Activated T-helper 2 cell treated with anti-CD3 and anti-CD28 coated beads, Interferon-gamma antibody, Interleukin-2, Interleukin-4, amounts not matched to agents 10 μg/mL and 5 μg/mL and 100 μg/mL, durations not matched to agents 14 hours and 24 hours and 36 hours (primary cell): ENCODE measurements at regions not wholly inside any gene's neighbourhood (a gene's known extent, or its start where the extent isn't known, plus 50 kb on each side); places are given as distances from the start of the nearest gene placed in this dataset.

Source experiments
- DNase-seq: peaks from one replicate; pipeline ENCODE4 v3.0.0; 2021; ENCODE audit warnings: low spot score
- H3K27ac Mint-ChIP-seq: one replicate; pipeline ENCODE4 v1.8.0; 2021; ENCODE audit warnings: mixed read lengths
- H3K27me3 Mint-ChIP-seq: one replicate; pipeline ENCODE4 v1.8.0; 2021; ENCODE audit warnings: low read depth, mixed read lengths
- H3K36me3 Mint-ChIP-seq: one replicate; pipeline ENCODE4 v1.8.0; 2021; ENCODE audit warnings: low read depth, mixed read lengths
- H3K4me1 Mint-ChIP-seq: one replicate; pipeline ENCODE4 v1.8.0; 2021; ENCODE audit warnings: low read depth, mixed read lengths
- H3K4me3 Mint-ChIP-seq: one replicate; pipeline ENCODE4 v1.8.0; 2021; ENCODE audit warnings: low read depth, mild to moderate bottlenecking, moderate library complexity, mixed read lengths
- H3K9me3 Mint-ChIP-seq: one replicate; pipeline ENCODE4 v1.8.0; 2021; ENCODE audit warnings: mixed read lengths
- intact Hi-C: fragments of 100-400 bp; cut with micrococcal nuclease; formaldehyde crosslinking; loops from one replicate; pipeline ENCODE4 v1.15.1; 2023

DNA sequence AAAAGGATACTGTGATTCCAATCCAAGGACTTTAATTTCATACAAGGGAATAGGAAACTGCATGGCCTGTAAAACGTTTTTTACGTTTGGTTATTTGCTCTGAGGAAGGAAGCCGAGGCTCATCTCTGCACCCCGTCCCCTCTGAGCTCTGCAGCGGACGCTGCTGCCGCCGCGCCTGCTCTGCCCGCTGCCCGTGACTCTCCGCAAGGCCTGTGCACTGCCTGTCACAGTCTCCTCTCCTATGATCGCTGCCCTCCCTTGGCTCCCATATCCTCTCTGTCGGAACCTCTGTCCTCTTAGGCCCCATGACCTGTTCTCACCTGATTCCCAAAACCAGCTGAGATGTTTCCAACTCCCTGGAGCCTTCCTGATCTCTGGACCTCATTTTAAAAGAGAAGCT is 320.3 kb upstream of the ZNF32 start:
- intact Hi-C loops: no loop called here
- Mint-ChIP-seq H3K4me1 (peaks cover 3% of the 10 kb centered on the region), H3K27me3 (peaks cover 35% of the 10 kb centered on the region), H3K36me3 (no peaks in the 10 kb centered on the region), H3K4me3 (no peak overlapping the region), H3K27ac (no peak overlapping the region), H3K9me3 (no peaks in the 10 kb centered on the region)
- no peak for DNase-seq

DNA sequence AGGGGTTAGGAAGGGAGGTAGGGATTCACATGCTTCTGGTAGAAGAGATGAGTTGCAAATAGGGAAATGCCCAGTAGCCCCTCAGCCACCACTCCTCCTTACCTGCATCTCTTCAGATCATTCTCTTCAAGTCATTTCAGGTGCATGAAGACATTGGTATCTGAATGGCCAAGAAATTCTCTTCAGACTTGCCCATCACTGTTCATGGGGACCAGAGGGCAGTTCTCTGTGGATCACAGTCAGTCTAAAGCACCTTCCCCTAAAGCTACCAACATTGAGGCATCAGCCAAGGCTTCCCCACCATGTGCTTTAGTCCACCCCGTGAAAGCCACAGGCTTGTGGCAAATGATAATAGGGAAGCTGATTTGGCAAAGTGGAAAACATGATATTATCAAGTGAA is 319.4 kb upstream of the ZNF32 start:
- DNase-seq: no peak
- H3K4me1 Mint-ChIP-seq: peaks cover 3% of the 10 kb centered on the region
- no peaks in the 10 kb centered on the region for H3K9me3 Mint-ChIP-seq
- H3K4me3 Mint-ChIP-seq: no peak overlapping the region
- no peaks in the 10 kb centered on the region for H3K36me3 Mint-ChIP-seq
- peaks cover 35% of the 10 kb centered on the region for H3K27me3 Mint-ChIP-seq
- H3K27ac Mint-ChIP-seq: no peak overlapping the region
- intact Hi-C loops: no loop called here

DNA sequence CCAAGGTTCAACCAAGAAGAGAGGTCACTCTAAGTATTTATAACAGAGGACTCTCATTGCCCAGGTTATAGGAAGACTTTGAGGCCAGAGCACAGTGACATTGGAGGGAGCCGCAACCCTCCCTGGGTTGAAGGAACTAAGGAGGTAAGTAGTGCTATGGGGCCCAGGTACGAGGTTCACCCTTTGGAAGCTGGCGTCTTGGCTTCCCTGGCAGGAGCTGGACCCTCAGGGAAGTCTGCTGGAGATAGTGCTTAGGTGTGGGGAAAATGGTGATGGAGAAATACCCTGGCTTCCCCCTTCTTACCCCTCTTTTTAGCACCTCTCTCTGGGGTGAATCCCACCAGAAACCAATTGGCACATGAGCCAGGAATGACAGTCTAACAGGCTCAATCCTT is 317.9 kb upstream of the ZNF32 start:
- Mint-ChIP-seq H3K27me3 (peaks cover 35% of the 10 kb centered on the region), H3K36me3 (no peaks in the 10 kb centered on the region), H3K9me3 (no peaks in the 10 kb centered on the region), H3K27ac (no peak overlapping the region), H3K4me3 (no peak overlapping the region), H3K4me1 (peaks cover 3% of the 10 kb centered on the region)
- intact Hi-C loops: no loop called here
- no peak for DNase-seq

DNA sequence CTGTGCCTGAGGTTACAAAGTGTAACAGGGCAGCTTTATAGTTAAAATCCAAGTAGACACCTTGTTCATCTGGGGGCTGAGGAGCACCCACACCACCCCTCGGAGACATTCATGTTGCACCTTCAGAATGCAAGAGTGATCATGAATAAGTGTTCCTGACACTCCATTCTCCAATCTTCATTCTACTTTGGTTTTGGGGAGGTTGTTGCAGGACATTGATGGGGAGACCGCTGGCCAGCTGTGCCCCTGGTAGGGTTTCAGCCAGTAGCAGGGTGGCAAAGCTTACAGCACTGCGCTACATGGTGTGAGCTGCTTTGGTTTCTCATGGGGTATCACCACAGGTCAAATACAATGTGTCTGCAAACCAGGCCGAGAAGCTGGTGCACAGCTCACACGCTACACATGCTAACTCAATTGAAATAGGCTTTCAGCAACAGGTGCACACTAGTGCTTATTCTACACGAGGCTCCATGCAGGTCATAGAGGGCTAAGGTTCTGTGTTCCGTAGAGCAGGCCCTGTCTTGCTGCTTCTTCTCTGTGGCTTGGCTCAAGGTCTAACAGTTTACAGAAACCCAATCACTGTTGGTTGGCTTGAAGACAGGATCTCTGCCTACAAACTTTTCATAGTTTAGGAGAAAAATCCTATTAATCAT is 317.4 kb upstream of the ZNF32 start:
- Mint-ChIP-seq H3K9me3 (no peaks in the 10 kb centered on the region), H3K27ac (no peak overlapping the region), H3K4me3 (no peak overlapping the region), H3K4me1 (peaks cover 3% of the 10 kb centered on the region), H3K36me3 (no peaks in the 10 kb centered on the region), H3K27me3 (peaks cover 35% of the 10 kb centered on the region)
- intact Hi-C loops: no loop called here
- peak; percentile 1 for DNase-seq

DNA sequence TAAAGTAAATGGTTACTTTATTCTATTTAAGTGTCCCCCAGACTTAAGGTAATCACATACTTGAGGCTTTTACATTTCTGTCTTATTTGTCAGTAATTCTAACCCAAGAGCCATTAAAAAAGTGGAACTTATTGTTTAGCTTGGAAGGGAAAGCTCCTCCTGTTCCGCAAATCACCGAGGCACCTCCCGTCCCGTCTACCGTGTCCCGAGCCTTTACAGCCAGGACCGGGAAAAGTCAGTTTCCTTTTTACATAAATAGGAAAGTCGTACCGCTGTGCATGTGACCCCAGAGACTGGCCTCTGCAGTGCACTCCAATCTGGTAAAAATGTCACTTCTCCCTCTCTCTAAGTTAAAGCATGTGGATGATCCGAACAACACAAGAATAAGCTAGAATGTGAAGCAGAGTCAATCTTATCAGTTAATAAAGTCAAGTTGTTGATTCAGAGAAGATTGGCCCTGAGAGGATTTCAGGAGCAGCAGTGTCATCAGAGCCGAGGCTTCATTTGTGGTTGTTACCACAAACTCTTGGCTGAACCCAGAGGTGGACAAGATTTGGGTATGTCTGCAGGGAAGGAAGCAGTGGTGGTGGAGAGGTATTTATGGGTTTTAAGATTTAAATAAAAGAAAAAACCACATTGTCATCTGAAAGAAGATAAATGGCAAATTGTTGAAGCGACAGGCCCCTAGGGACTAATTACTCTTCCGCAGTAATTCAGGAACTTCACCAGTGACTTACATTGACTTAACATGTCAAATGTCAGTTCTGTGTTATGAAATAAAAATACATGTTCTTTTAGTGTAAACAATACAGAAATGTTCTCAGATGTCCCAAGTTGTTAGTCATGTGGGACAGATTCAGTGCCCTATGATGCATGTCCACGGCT is 316.6 kb upstream of the ZNF32 start:
- intact Hi-C loops: no loop called here
- no peak overlapping the region for H3K4me3 Mint-ChIP-seq
- H3K27ac Mint-ChIP-seq: no peak overlapping the region
- no peaks in the 10 kb centered on the region for H3K36me3 Mint-ChIP-seq
- H3K27me3 Mint-ChIP-seq: peaks cover 35% of the 10 kb centered on the region
- no peak for DNase-seq
- peaks cover 3% of the 10 kb centered on the region for H3K4me1 Mint-ChIP-seq
- no peaks in the 10 kb centered on the region for H3K9me3 Mint-ChIP-seq

DNA sequence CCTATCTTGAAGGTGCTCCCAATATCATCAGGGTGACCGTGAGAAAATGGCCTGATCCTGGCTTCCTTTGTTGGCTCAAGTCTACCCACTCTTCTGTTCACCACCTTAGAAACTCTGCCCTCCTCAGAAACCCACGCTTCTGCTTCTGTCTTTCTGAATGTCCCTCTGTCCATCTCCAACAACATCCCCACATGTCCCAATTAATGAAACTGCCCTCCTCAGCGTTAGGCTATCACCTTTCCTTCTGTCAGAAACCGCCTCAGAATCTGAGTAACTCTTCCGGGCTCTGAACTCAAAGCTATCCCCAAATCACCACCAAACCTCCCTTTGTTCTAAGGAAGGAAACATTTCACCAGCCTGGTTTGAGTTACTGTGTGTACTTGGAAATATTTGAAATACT is 315.8 kb upstream of the ZNF32 start:
- H3K9me3 Mint-ChIP-seq: no peaks in the 10 kb centered on the region
- intact Hi-C loops: no loop called here
- peaks cover 3% of the 10 kb centered on the region for H3K4me1 Mint-ChIP-seq
- no peak overlapping the region for H3K27ac Mint-ChIP-seq
- no peaks in the 10 kb centered on the region for H3K36me3 Mint-ChIP-seq
- peak; percentile 2 for DNase-seq
- no peak overlapping the region for H3K4me3 Mint-ChIP-seq
- H3K27me3 Mint-ChIP-seq: peaks cover 35% of the 10 kb centered on the region

DNA sequence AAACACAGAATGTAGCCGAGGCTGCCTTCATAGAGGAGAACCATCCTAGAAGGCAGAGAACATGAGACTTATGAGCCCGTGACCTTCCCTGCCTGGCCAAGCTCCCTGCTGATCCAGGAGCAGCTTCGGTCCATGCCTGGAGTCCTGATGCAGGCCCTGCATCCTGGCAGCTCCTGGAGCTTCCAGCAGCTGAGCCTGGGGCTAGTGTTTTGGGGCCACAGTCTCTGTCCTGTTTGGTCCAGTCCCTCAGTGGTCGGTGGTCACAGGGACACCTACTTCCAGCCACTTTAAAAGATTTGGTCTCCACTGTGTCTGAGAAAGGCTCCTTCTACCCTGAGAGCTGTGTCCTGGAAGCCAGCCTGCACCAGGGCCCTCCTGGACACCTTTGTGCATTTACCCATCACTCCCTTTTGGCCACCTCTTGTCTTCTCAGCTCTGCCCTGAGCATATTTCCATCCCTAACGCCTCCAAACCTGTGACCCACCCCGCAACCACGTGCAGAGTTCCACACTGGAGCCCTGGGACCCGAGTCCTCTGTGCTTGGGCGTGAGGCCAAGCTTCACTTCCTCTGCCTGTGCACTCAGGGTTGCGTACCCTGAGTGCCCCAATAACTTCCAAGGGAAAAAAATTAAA is 315.2 kb upstream of the ZNF32 start:
- peak; percentile 3 for DNase-seq
- H3K36me3 Mint-ChIP-seq: no peaks in the 10 kb centered on the region
- H3K4me1 Mint-ChIP-seq: peaks cover 3% of the 10 kb centered on the region
- peaks cover 32% of the 10 kb centered on the region for H3K27me3 Mint-ChIP-seq
- no peaks in the 10 kb centered on the region for H3K9me3 Mint-ChIP-seq
- intact Hi-C loops: no loop called here
- no peak overlapping the region for H3K4me3 Mint-ChIP-seq
- H3K27ac Mint-ChIP-seq: no peak overlapping the region

DNA sequence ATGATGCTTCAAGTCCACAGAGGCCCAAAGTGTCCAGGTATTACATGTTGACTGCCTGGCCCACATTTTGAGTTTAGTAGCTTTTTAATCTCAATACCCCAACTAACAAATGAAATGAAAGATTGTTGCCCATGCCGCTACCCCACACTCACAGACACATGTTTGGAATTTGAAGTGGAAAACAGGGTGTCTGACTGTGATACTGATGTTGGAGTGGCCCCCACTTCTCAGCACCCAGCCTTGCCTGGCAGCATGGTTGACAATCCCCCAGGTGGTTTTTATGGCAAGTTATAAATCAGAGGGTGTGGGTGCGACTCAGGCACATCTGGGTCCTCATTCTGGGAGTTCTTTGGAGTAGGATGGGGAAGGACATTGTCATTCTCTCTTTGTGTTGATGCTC is 314.7 kb upstream of the ZNF32 start:
- DNase-seq: no peak
- no peak overlapping the region for H3K27ac Mint-ChIP-seq
- intact Hi-C loops: no loop called here
- H3K27me3 Mint-ChIP-seq: peaks cover 30% of the 10 kb centered on the region
- H3K9me3 Mint-ChIP-seq: no peaks in the 10 kb centered on the region
- peaks cover 3% of the 10 kb centered on the region for H3K4me1 Mint-ChIP-seq
- H3K36me3 Mint-ChIP-seq: no peaks in the 10 kb centered on the region
- no peak overlapping the region for H3K4me3 Mint-ChIP-seq

DNA sequence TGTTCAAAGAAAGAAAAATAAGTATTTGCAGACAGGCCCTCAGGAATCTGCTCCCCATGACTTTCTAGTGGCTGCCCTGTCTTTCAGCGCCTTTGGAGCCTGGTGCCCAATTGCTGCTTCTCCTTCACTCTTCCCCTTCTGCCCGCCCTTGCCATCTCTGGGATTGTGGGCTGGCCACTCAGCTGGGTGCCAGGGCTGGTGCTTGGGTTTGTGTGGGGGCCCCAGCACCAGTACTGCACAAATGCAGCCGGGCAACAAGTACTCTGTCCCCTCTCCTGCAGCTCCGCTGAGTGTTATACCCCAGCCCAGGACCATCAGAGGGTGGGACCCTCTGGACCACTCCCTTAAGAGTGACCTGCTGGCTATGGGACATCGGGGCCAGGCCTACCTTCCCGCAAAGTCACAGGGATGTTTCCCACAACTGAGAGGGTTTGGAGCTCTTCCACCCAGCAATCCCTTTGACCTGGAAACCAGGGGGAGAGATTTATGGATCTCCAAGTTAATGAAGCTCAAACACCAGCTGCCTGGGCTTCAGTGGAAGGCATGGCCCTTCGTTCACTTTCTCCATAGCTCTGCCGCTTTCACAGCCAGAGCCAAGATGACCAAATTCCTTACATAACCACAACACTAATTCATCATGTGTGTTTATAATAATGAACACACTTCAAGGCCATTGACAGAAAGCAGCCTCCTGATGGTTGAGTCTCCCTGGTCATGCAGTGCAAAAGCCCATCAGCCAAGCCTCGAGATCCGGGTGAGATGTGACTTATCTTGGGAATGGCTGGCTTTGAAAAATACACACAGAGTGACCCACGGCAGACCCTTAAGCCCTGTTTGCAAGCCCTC is 313.9 kb upstream of the ZNF32 start:
- Mint-ChIP-seq H3K4me1 (peaks cover 3% of the 10 kb centered on the region), H3K36me3 (no peaks in the 10 kb centered on the region), H3K9me3 (no peaks in the 10 kb centered on the region), H3K4me3 (no peak overlapping the region), H3K27ac (no peak overlapping the region), H3K27me3 (peaks cover 22% of the 10 kb centered on the region)
- peak; percentile 2 for DNase-seq
- intact Hi-C loops: no loop called here

DNA sequence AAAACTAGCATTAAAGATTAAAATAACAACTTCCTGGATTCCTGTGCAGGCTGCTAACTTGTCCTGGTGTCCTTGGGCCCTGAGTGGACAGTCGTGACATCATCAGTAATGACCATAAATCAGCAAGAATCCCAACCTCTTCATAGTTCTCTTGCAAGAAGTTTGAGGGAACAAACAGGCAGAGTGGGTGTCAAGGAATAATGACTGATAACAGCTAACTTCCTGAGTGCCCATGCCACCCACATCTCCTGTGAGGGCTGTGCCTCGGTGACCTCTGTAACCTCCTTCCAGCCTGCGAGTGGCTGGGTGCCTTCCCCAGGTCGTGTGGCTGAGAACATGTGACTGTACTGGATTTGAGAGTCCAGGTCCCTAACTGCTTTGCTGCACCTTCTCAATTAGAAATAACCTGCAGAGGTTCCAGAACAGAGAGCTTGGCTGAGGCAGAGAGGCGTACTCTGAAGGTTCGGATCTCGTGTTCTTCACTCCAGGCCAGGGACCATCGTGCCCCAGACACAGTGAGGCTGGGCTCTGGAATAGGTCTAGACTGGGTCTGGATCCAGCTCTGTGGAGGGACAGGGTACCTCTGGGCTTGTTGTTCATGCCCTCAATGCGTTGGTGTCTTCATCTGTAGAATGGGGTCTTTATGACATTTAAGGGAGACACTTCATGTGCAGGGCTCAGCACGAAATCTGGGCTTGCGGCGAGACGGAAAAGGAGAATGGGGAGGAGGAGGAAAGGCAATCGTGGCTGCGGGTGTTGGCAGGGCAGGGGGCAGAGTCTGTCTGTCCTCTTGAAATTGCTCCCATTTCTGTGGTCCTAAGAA is 313.1 kb upstream of the ZNF32 start:
- H3K9me3 Mint-ChIP-seq: no peaks in the 10 kb centered on the region
- no peak overlapping the region for H3K4me3 Mint-ChIP-seq
- H3K27ac Mint-ChIP-seq: no peak overlapping the region
- peaks cover 21% of the 10 kb centered on the region for H3K27me3 Mint-ChIP-seq
- peaks cover 3% of the 10 kb centered on the region for H3K4me1 Mint-ChIP-seq
- DNase-seq: peak; percentile 1
- intact Hi-C loops: no loop called here
- no peaks in the 10 kb centered on the region for H3K36me3 Mint-ChIP-seq

DNA sequence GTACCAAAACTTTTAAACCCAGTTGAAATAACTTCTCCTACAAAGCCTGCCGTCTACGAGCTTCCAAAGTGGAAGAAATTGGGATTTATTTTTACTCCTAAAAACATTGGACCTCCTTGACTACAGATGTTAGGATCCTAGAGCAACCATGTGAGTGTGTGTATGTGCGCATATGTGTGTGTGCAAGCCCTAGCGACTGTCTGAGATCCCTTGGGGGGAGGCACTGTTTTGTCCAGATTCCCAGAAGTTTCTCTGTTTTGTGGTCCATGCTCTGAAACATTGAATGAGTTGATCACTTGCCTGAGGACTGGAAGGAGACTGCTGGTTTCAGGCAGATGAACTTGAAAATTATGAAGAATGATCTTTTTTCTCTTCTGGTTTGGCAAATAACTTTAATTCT is 312.3 kb upstream of the ZNF32 start:
- Mint-ChIP-seq H3K4me1 (peaks cover 3% of the 10 kb centered on the region), H3K4me3 (no peak overlapping the region), H3K27ac (no peak overlapping the region), H3K9me3 (no peaks in the 10 kb centered on the region), H3K27me3 (peaks cover 17% of the 10 kb centered on the region), H3K36me3 (no peaks in the 10 kb centered on the region)
- no peak for DNase-seq
- intact Hi-C loops: no loop called here

DNA sequence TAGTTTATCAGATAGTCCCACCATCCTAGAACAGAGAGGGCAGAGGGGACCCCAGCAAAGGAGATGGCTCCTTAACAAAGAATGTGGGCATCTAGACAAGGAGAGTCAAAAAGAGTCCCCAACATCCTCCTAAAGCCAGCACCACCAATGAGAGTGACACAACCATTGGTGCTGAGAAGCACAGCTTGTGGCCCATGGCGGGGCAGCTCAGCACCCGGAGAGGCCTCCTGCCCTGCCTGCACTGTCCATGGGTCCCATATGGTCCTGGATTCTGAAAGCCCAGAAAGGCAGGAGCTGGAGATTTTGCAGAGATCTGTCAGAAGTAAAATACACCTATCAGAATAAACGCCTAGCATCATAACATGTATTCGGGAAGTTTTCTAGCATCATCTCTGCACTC is 311.8 kb upstream of the ZNF32 start:
- Mint-ChIP-seq H3K27ac (no peak overlapping the region), H3K36me3 (no peaks in the 10 kb centered on the region), H3K9me3 (no peaks in the 10 kb centered on the region), H3K4me3 (no peak overlapping the region), H3K27me3 (peaks cover 13% of the 10 kb centered on the region), H3K4me1 (peaks cover 3% of the 10 kb centered on the region)
- DNase-seq: peak; percentile 5
- intact Hi-C loops: no loop called here
